ENCODE measurements at regions not wholly inside any gene's neighbourhood (a gene's known extent, or its start where the extent isn't known, plus 50 kb on each side); places are given as distances from the start of the nearest gene placed in this dataset.

DNA sequence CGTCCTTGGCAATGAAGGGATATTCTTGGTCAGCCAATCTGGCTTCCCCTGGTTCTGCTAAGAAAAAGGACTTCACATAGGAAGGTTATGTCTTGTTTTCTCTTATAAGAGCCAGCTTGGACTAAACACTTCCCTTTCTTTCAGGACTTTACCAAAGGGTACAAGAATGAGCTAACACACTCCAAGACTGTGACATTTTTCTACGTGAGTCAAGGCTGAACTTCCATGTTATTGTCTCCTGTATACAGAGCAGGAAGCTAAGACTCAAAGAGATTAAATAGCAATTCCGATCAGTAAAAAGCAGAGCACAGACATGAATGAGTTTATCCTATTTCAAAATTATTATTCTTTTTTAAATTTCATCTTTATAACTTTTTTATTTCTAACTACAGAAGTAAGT, 63.3 kb upstream of the STT3B start:
- TF ChIP-seq CTCF (IDR thresholded peaks at IDR 0.05) (no peak), POLR2A (IDR thresholded peaks at IDR 0.05) (no peak), POLR2AphosphoS5 (IDR thresholded peaks at IDR 0.05) (no peak)
- intact Hi-C loops (cut with DNase I; ENCODE audit: low total_unique reads): no loop called here
- no peaks in the 10 kb centered on the region for H3K36me3 ChIP-seq
- no peak for DNase-seq (ENCODE audit: low spot score in 2 of 2)
- no peaks in the 10 kb centered on the region for H3K27me3 ChIP-seq
- no peak overlapping the region for H3K4me3 ChIP-seq
- no peaks in the 10 kb centered on the region for H3K9me3 ChIP-seq
- no peaks in the 10 kb centered on the region for H3K4me1 ChIP-seq
- no peak overlapping the region for H3K27ac ChIP-seq

- TF ChIP-seq POLR2A (IDR thresholded peaks at IDR 0.05) (no peak), POLR2AphosphoS5 (IDR thresholded peaks at IDR 0.05) (no peak), CTCF (IDR thresholded peaks at IDR 0.05) (no peak)
- H3K36me3 ChIP-seq: no peaks in the 10 kb centered on the region
- no peaks in the 10 kb centered on the region for H3K9me3 ChIP-seq
- H3K4me3 ChIP-seq: no peak overlapping the region
- H3K27ac ChIP-seq: no peak overlapping the region
- H3K27me3 ChIP-seq: no peaks in the 10 kb centered on the region
- no peak for DNase-seq (ENCODE audit: low spot score in 2 of 2)
- no peaks in the 10 kb centered on the region for H3K4me1 ChIP-seq
- intact Hi-C loops (cut with DNase I; ENCODE audit: low total_unique reads): no loop called here
Measured at GRCh38 chr3:31472479-31473390, 60.0 kb upstream of the STT3B start.

- Histone ChIP-seq H3K27me3 (no peaks in the 10 kb centered on the region), H3K4me1 (no peaks in the 10 kb centered on the region), H3K9me3 (no peaks in the 10 kb centered on the region), H3K36me3 (no peaks in the 10 kb centered on the region), H3K27ac (no peak overlapping the region), H3K4me3 (no peak overlapping the region)
- TF ChIP-seq POLR2AphosphoS5 (IDR thresholded peaks at IDR 0.05): no peak
- no peak for DNase-seq (ENCODE audit: low spot score in 2 of 2)
- intact Hi-C loops (cut with DNase I; ENCODE audit: low total_unique reads): no loop called here
Measured at GRCh38 chr3:31476209-31476608, 56.5 kb upstream of the STT3B start.

- intact Hi-C loops (cut with DNase I; ENCODE audit: low total_unique reads): no loop called here
- DNase-seq (ENCODE audit: low spot score in 2 of 2): no peak
- TF ChIP-seq CTCF (IDR thresholded peaks at IDR 0.05) (no peak), POLR2AphosphoS5 (IDR thresholded peaks at IDR 0.05) (no peak)
Measured at GRCh38 chr3:31479431-31479830, 53.3 kb upstream of the STT3B start.

GRCh38 chr3:31481697-31482096, 51.0 kb upstream of the STT3B start:
- Histone ChIP-seq H3K4me1 (no peaks in the 10 kb centered on the region), H3K36me3 (no peaks in the 10 kb centered on the region), H3K4me3 (no peak overlapping the region), H3K9me3 (no peaks in the 10 kb centered on the region), H3K27ac (no peak overlapping the region), H3K27me3 (no peaks in the 10 kb centered on the region)
- intact Hi-C loops (cut with DNase I; ENCODE audit: low total_unique reads): no loop called here
- no peak for DNase-seq (ENCODE audit: low spot score in 2 of 2)
- TF ChIP-seq POLR2AphosphoS5 (IDR thresholded peaks at IDR 0.05): no peak
- TF ChIP-seq CTCF (IDR thresholded peaks at IDR 0.05): no peak
- no peak for TF ChIP-seq POLR2A (IDR thresholded peaks at IDR 0.05)

More at GRCh38 chr3:31479431-31479830, 53.3 kb upstream of the STT3B start:
- H3K9me3 ChIP-seq: no peaks in the 10 kb centered on the region
- no peaks in the 10 kb centered on the region for H3K36me3 ChIP-seq
- no peak overlapping the region for H3K27ac ChIP-seq
- H3K27me3 ChIP-seq: no peaks in the 10 kb centered on the region
- H3K4me3 ChIP-seq: no peak overlapping the region
- no peaks in the 10 kb centered on the region for H3K4me1 ChIP-seq

Measured in breast epithelium (tissue), 4 donors.